Transverse colon (tissue), 4 donors: ENCODE measurements at regions not wholly inside any gene's neighbourhood (a gene's known extent, or its start where the extent isn't known, plus 50 kb on each side); places are given as distances from the start of the nearest gene placed in this dataset.

Experiments
- POLR2AphosphoS5 ChIP-seq, 3 donors: sonication (generic); formaldehyde crosslinking; IDR thresholded peaks; one replicate each; pipeline ENCODE4 v1.6.1; 2016; ENCODE audit warnings: antibody characterized with exemption in 3 of 3
- TF ChIP-seq, protein P1 (sequence below), 5 experiments: fragments of 200-600 bp in 3 of 5; fragments of 450-650 bp in 2 of 5; sonication (generic) in 3 of 5; IDR thresholded peaks; 1 replicate in 2 of 5; 2 replicates in 3 of 5; pipeline ENCODE4 v1.5.1; 2016 to 2017; ENCODE audit warnings: antibody characterized with exemption in 5 of 5, inconsistent platforms in 3 of 5, mild to moderate bottlenecking in 2 of 5, moderate library complexity in 1 of 5

DNA sequence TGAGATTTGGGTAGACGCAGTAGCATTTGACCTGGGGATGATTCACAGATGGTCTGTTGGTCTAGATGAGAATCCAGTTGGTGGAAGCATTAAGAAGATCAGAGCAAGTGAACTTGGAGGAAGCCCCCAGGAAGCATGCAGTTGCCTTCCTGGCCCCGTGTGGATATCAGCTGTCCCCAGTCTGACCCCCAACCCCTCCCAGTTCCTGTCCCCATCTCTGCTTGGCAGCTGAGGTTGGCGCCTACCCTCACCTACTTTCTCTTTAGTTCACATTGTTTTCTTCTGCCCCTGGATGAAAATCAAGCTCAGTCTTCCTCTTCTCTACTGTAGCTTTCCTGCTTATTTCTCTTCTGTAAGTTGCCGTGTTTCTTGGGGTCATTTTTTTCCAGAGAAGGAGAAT is 227.9 kb downstream of the GATA3 start:
- TF ChIP-seq POLR2AphosphoS5 (IDR thresholded peaks at IDR 0.05), result no peak
- TF ChIP-seq, protein P1, sequence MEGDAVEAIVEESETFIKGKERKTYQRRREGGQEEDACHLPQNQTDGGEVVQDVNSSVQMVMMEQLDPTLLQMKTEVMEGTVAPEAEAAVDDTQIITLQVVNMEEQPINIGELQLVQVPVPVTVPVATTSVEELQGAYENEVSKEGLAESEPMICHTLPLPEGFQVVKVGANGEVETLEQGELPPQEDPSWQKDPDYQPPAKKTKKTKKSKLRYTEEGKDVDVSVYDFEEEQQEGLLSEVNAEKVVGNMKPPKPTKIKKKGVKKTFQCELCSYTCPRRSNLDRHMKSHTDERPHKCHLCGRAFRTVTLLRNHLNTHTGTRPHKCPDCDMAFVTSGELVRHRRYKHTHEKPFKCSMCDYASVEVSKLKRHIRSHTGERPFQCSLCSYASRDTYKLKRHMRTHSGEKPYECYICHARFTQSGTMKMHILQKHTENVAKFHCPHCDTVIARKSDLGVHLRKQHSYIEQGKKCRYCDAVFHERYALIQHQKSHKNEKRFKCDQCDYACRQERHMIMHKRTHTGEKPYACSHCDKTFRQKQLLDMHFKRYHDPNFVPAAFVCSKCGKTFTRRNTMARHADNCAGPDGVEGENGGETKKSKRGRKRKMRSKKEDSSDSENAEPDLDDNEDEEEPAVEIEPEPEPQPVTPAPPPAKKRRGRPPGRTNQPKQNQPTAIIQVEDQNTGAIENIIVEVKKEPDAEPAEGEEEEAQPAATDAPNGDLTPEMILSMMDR (IDR thresholded peaks at IDR 0.05), result no peak
